ENCODE measurements at regions not wholly inside any gene's neighbourhood (a gene's known extent, or its start where the extent isn't known, plus 50 kb on each side); places are given as distances from the start of the nearest gene placed in this dataset.
A peak's percentile ranks its signal among the peaks of the same experiment; 100 is the strongest.

GRCh38 chr1:22236166-22236565 is 93.3 kb upstream of the WNT4 start:
- Histone ChIP-seq H3K4me3 (replicated peaks in 1 of 3; ENCODE audit: low read depth in 2 of 3, low read length in 3 of 3) (no peak overlapping the region), H3K27ac (ENCODE audit: low read depth in 1 of 2, low read length in 2 of 2) (no peak overlapping the region), H3K36me3 (replicated peaks in 1 of 2; ENCODE audit: control insufficient read depth in 1 of 2, insufficient read depth in 2 of 2, low read length in 2 of 2) (no peaks in the 10 kb centered on the region), H2AFZ (ENCODE audit: insufficient read depth, low read depth, low read length, poor library complexity, severe bottlenecking) (no peak overlapping the region), H3K9me3 (replicated peaks in 1 of 2; ENCODE audit: control insufficient read depth in 1 of 2, insufficient read depth in 1 of 2, low read length in 2 of 2) (no peaks in the 10 kb centered on the region), H3K4me1 (ENCODE audit: control insufficient read depth in 1 of 2, insufficient read depth in 2 of 2, low read length in 2 of 2) (no peaks in the 10 kb centered on the region), H3K9ac (ENCODE audit: insufficient read depth, low read length, poor library complexity, severe bottlenecking) (no peak overlapping the region), H3K27me3 (ENCODE audit: control insufficient read depth in 2 of 2, insufficient read depth in 2 of 2, low read length in 2 of 2) (peaks cover 0 to 6% of the 10 kb centered on the region in 2 donors), H3K4me2 (replicated peaks; ENCODE audit: extremely low read depth, low read length, poor library complexity, severe bottlenecking) (no peak overlapping the region), H3K79me2 (ENCODE audit: insufficient read depth, low read length) (no peaks in the 10 kb centered on the region), H4K20me1 (ENCODE audit: insufficient read depth, low read length) (no peaks in the 10 kb centered on the region)
- H3K36me3 Mint-ChIP-seq: no peaks in the 10 kb centered on the region
- WGBS (ENCODE audit: insufficient coverage): 59% methylated on average over 7 of the region's 7 CpGs
- peaks cover 0 to 2% (median 0%) of the 10 kb centered on the region in 7 donors for H3K9me3 Mint-ChIP-seq
- intact Hi-C loops (cut with micrococcal nuclease): no loop called here
- H3K4me3 Mint-ChIP-seq: no peak overlapping the region
- no peaks in the 10 kb centered on the region for H3K4me1 Mint-ChIP-seq
- peaks cover 3 to 12% (median 5%) of the 10 kb centered on the region in 3 donors for H3K27me3 Mint-ChIP-seq (ENCODE audit: low read depth in 3 of 3)
- H3K27ac Mint-ChIP-seq: no peak overlapping the region
- TF ChIP-seq, protein P1, sequence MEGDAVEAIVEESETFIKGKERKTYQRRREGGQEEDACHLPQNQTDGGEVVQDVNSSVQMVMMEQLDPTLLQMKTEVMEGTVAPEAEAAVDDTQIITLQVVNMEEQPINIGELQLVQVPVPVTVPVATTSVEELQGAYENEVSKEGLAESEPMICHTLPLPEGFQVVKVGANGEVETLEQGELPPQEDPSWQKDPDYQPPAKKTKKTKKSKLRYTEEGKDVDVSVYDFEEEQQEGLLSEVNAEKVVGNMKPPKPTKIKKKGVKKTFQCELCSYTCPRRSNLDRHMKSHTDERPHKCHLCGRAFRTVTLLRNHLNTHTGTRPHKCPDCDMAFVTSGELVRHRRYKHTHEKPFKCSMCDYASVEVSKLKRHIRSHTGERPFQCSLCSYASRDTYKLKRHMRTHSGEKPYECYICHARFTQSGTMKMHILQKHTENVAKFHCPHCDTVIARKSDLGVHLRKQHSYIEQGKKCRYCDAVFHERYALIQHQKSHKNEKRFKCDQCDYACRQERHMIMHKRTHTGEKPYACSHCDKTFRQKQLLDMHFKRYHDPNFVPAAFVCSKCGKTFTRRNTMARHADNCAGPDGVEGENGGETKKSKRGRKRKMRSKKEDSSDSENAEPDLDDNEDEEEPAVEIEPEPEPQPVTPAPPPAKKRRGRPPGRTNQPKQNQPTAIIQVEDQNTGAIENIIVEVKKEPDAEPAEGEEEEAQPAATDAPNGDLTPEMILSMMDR (IDR thresholded peaks at IDR 0.05): no peak
- DNase-seq: no peak

- TF ChIP-seq, protein P1 (IDR thresholded peaks at IDR 0.05): no peak
- peak overlapping the region in 1 of 7 donors; percentile 52 for H3K27ac Mint-ChIP-seq
- 91% methylated on average over 5 of the region's 6 CpGs for WGBS (ENCODE audit: insufficient coverage)
- peaks cover 3 to 12% (median 5%) of the 10 kb centered on the region in 3 donors for H3K27me3 Mint-ChIP-seq (ENCODE audit: low read depth in 3 of 3)
- H3K4me3 ChIP-seq (replicated peaks in 1 of 3; ENCODE audit: low read depth in 2 of 3, low read length in 3 of 3): no peak overlapping the region
- no peaks in the 10 kb centered on the region for H3K9me3 ChIP-seq (replicated peaks in 1 of 2; ENCODE audit: control insufficient read depth in 1 of 2, insufficient read depth in 1 of 2, low read length in 2 of 2)
- H3K9ac ChIP-seq (ENCODE audit: insufficient read depth, low read length, poor library complexity, severe bottlenecking): no peak overlapping the region
- peaks cover 0 to 2% (median 0%) of the 10 kb centered on the region in 7 donors for H3K9me3 Mint-ChIP-seq
- H3K36me3 Mint-ChIP-seq: no peaks in the 10 kb centered on the region
- no peak overlapping the region for H3K27ac ChIP-seq (ENCODE audit: low read depth in 1 of 2, low read length in 2 of 2)
- no peaks in the 10 kb centered on the region for H3K4me1 Mint-ChIP-seq
- H3K4me3 Mint-ChIP-seq: no peak overlapping the region
- no peaks in the 10 kb centered on the region for H3K4me1 ChIP-seq (ENCODE audit: control insufficient read depth in 1 of 2, insufficient read depth in 2 of 2, low read length in 2 of 2)
- DNase-seq: no peak
- intact Hi-C loops (cut with micrococcal nuclease): no loop called here
- no peak overlapping the region for H2AFZ ChIP-seq (ENCODE audit: insufficient read depth, low read depth, low read length, poor library complexity, severe bottlenecking)
- no peak overlapping the region for H3K4me2 ChIP-seq (replicated peaks; ENCODE audit: extremely low read depth, low read length, poor library complexity, severe bottlenecking)
- H3K36me3 ChIP-seq (replicated peaks in 1 of 2; ENCODE audit: control insufficient read depth in 1 of 2, insufficient read depth in 2 of 2, low read length in 2 of 2): no peaks in the 10 kb centered on the region
- no peaks in the 10 kb centered on the region for H3K79me2 ChIP-seq (ENCODE audit: insufficient read depth, low read length)
- H3K27me3 ChIP-seq (ENCODE audit: control insufficient read depth in 2 of 2, insufficient read depth in 2 of 2, low read length in 2 of 2): peaks cover 0 to 6% of the 10 kb centered on the region in 2 donors
- H4K20me1 ChIP-seq (ENCODE audit: insufficient read depth, low read length): no peaks in the 10 kb centered on the region
Observed at GRCh38 chr1:22236900-22237299, 94.0 kb upstream of the WNT4 start.

Measured in CD14-positive monocyte (primary cell).